ENCODE measurements at regions not wholly inside any gene's neighbourhood (a gene's known extent, or its start where the extent isn't known, plus 50 kb on each side); places are given as distances from the start of the nearest gene placed in this dataset.

GRCh38 chr9:13845460-13845859 is 468.5 kb downstream of the NFIB start:
- Histone ChIP-seq H3K27me3 (ENCODE audit: insufficient read depth, low read depth) (no peaks in the 10 kb centered on the region), H2AFZ (ENCODE audit: low read depth) (no peak overlapping the region), H3K27ac (no peak overlapping the region), H3K4me1 (ENCODE audit: low read depth, poor library complexity, severe bottlenecking) (no peaks in the 10 kb centered on the region), H3K79me2 (ENCODE audit: insufficient read depth, low read depth) (no peaks in the 10 kb centered on the region), H3K36me3 (ENCODE audit: insufficient read depth) (no peaks in the 10 kb centered on the region), H4K20me1 (ENCODE audit: insufficient read depth) (no peaks in the 10 kb centered on the region), H3K9ac (no peak overlapping the region), H3K4me3 (IDR thresholded peaks at IDR 0.05; ENCODE audit: insufficient read depth, low read depth, low read length) (no peak overlapping the region), H3K4me2 (no peak overlapping the region)
- TF ChIP-seq CTCF (conservative IDR thresholded peaks at IDR 0.05; ENCODE audit: low read depth, low read length), result no peak

GRCh38 chr9:13841746-13842462 is 472.0 kb downstream of the NFIB start:
- H3K27ac ChIP-seq, result no peak overlapping the region
- H2AFZ ChIP-seq (ENCODE audit: low read depth), result no peak overlapping the region
- H3K27me3 ChIP-seq (ENCODE audit: insufficient read depth, low read depth), result no peaks in the 10 kb centered on the region

GRCh38 chr9:13832446-13832845 is 481.5 kb downstream of the NFIB start:
- Histone ChIP-seq H4K20me1 (ENCODE audit: insufficient read depth) (no peaks in the 10 kb centered on the region), H3K9ac (no peak overlapping the region), H3K4me2 (no peak overlapping the region), H2AFZ (ENCODE audit: low read depth) (no peak overlapping the region), H3K27ac (no peak overlapping the region), H3K79me2 (ENCODE audit: insufficient read depth, low read depth) (no peaks in the 10 kb centered on the region), H3K27me3 (ENCODE audit: insufficient read depth, low read depth) (no peaks in the 10 kb centered on the region), H3K4me1 (ENCODE audit: low read depth, poor library complexity, severe bottlenecking) (no peaks in the 10 kb centered on the region), H3K36me3 (ENCODE audit: insufficient read depth) (no peaks in the 10 kb centered on the region), H3K4me3 (IDR thresholded peaks at IDR 0.05; ENCODE audit: insufficient read depth, low read depth, low read length) (no peak overlapping the region)
- TF ChIP-seq CTCF (conservative IDR thresholded peaks at IDR 0.05; ENCODE audit: low read depth, low read length), result no peak

More at GRCh38 chr9:13841746-13842462, 472.0 kb downstream of the NFIB start:
- no peak overlapping the region for H3K4me2 ChIP-seq
- H3K36me3 ChIP-seq (ENCODE audit: insufficient read depth), result no peaks in the 10 kb centered on the region
- TF ChIP-seq CTCF (conservative IDR thresholded peaks at IDR 0.05; ENCODE audit: low read depth, low read length), result no peak
- H4K20me1 ChIP-seq (ENCODE audit: insufficient read depth), result no peaks in the 10 kb centered on the region
- no peak overlapping the region for H3K9ac ChIP-seq
- no peaks in the 10 kb centered on the region for H3K4me1 ChIP-seq (ENCODE audit: low read depth, poor library complexity, severe bottlenecking)
- no peaks in the 10 kb centered on the region for H3K79me2 ChIP-seq (ENCODE audit: insufficient read depth, low read depth)
- no peak overlapping the region for H3K4me3 ChIP-seq (IDR thresholded peaks at IDR 0.05; ENCODE audit: insufficient read depth, low read depth, low read length)

GRCh38 chr9:13823026-13823425 is 490.9 kb downstream of the NFIB start:
- no peaks in the 10 kb centered on the region for H3K27me3 ChIP-seq (ENCODE audit: insufficient read depth, low read depth)
- no peaks in the 10 kb centered on the region for H3K36me3 ChIP-seq (ENCODE audit: insufficient read depth)
- H3K79me2 ChIP-seq (ENCODE audit: insufficient read depth, low read depth), result no peaks in the 10 kb centered on the region
- no peaks in the 10 kb centered on the region for H4K20me1 ChIP-seq (ENCODE audit: insufficient read depth)
- H3K27ac ChIP-seq, result no peak overlapping the region
- no peak overlapping the region for H3K4me2 ChIP-seq
- no peak overlapping the region for H3K4me3 ChIP-seq (IDR thresholded peaks at IDR 0.05; ENCODE audit: insufficient read depth, low read depth, low read length)
- TF ChIP-seq CTCF (conservative IDR thresholded peaks at IDR 0.05; ENCODE audit: low read depth, low read length), result no peak
- no peaks in the 10 kb centered on the region for H3K4me1 ChIP-seq (ENCODE audit: low read depth, poor library complexity, severe bottlenecking)
- no peak overlapping the region for H2AFZ ChIP-seq (ENCODE audit: low read depth)
- H3K9ac ChIP-seq, result no peak overlapping the region

Data from KMS-11 (cell line).